Uterus (tissue), 2 donors: ENCODE measurements at regions not wholly inside any gene's neighbourhood (a gene's known extent, or its start where the extent isn't known, plus 50 kb on each side); places are given as distances from the start of the nearest gene placed in this dataset.

Source experiments
- POLR2A ChIP-seq, 2 donors: fragments of 450-650 bp; IDR thresholded peaks; one replicate each; pipeline ENCODE4 v1.6.1; 2016; ENCODE audit warnings: antibody characterized with exemption in 2 of 2, mild to moderate bottlenecking in 1 of 2, moderate library complexity in 1 of 2
- TF ChIP-seq, protein P1 (sequence below), 4 experiments: fragments of 200-600 bp in 2 of 4; fragments of 450-650 bp in 2 of 4; sonication (generic) in 2 of 4; IDR thresholded peaks; one replicate each; pipeline ENCODE4 v1.5.1; 2016 to 2019; ENCODE audit warnings: antibody characterized with exemption in 4 of 4, mild to moderate bottlenecking in 2 of 4, moderate library complexity in 1 of 4

DNA sequence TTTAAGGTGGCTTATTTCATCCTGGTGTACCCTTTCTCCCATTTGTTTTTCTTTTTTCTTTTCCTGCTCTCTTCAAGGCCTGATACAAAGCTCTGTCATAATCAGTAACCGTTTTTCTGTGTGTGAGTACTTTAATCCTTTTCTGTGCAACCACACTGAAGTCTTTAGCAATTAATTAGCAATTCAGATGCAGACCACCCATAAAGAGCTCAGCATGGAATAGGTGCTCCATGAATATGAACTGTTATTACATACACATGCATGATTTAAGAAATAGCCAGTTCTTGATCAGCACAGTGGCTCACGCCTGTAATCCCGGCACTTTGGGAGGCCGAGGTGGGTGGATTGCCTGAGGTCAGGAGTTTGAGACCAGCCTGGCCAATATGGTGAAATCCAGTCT is 1386.6 kb downstream of the AACS start:
- TF ChIP-seq, protein P1, sequence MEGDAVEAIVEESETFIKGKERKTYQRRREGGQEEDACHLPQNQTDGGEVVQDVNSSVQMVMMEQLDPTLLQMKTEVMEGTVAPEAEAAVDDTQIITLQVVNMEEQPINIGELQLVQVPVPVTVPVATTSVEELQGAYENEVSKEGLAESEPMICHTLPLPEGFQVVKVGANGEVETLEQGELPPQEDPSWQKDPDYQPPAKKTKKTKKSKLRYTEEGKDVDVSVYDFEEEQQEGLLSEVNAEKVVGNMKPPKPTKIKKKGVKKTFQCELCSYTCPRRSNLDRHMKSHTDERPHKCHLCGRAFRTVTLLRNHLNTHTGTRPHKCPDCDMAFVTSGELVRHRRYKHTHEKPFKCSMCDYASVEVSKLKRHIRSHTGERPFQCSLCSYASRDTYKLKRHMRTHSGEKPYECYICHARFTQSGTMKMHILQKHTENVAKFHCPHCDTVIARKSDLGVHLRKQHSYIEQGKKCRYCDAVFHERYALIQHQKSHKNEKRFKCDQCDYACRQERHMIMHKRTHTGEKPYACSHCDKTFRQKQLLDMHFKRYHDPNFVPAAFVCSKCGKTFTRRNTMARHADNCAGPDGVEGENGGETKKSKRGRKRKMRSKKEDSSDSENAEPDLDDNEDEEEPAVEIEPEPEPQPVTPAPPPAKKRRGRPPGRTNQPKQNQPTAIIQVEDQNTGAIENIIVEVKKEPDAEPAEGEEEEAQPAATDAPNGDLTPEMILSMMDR (IDR thresholded peaks at IDR 0.05), result no peak
- TF ChIP-seq POLR2A (IDR thresholded peaks at IDR 0.05), result no peak
